LNCaP clone FGC (cell line): ENCODE measurements at regions not wholly inside any gene's neighbourhood (a gene's known extent, or its start where the extent isn't known, plus 50 kb on each side); places are given as distances from the start of the nearest gene placed in this dataset.
A peak's percentile ranks its signal among the peaks of the same experiment; 100 is the strongest.

ENCODE experiments used
- DNase-seq: peaks from one replicate; pipeline ENCODE4 v3.0.0-alpha.2; 2011; ENCODE audit warnings: low read depth
- H3K4me3 ChIP-seq: 2 replicates; pipeline ENCODE4 v1.5.1; 2011; ENCODE audit warnings: mild to moderate bottlenecking, low read depth, low read length, control low read depth
- TF ChIP-seq, protein P1 (sequence below): IDR thresholded peaks from 2 replicates; pipeline ENCODE4 v1.5.1; 2012; ENCODE audit warnings: mild to moderate bottlenecking; ENCODE audit not compliant: control insufficient read depth, insufficient read depth; ENCODE audit errors: extremely low read depth

DNA sequence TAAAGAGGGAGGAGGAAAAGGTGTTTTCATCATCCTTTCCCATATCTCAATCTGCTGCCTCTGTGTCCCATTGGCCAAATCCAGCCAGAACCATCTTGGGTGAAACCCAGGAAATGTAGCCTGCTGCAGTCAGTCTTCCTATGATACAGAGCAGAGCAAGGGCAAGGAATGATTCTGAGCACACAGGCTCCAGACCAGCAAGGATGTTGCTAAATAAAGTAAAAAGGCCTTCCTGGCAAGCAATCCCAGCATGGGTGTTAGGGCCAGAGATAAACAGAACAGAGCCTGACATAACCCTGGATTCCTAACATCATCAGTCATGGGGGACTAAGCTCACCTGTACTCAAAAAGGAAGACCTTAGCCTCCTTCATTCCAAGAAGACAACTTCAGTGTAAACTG, 90.7 kb upstream of the AGTR1 start:
- H3K4me3 ChIP-seq: no peak overlapping the region
- TF ChIP-seq, protein P1, sequence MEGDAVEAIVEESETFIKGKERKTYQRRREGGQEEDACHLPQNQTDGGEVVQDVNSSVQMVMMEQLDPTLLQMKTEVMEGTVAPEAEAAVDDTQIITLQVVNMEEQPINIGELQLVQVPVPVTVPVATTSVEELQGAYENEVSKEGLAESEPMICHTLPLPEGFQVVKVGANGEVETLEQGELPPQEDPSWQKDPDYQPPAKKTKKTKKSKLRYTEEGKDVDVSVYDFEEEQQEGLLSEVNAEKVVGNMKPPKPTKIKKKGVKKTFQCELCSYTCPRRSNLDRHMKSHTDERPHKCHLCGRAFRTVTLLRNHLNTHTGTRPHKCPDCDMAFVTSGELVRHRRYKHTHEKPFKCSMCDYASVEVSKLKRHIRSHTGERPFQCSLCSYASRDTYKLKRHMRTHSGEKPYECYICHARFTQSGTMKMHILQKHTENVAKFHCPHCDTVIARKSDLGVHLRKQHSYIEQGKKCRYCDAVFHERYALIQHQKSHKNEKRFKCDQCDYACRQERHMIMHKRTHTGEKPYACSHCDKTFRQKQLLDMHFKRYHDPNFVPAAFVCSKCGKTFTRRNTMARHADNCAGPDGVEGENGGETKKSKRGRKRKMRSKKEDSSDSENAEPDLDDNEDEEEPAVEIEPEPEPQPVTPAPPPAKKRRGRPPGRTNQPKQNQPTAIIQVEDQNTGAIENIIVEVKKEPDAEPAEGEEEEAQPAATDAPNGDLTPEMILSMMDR: no peak
- no peak for DNase-seq

DNA sequence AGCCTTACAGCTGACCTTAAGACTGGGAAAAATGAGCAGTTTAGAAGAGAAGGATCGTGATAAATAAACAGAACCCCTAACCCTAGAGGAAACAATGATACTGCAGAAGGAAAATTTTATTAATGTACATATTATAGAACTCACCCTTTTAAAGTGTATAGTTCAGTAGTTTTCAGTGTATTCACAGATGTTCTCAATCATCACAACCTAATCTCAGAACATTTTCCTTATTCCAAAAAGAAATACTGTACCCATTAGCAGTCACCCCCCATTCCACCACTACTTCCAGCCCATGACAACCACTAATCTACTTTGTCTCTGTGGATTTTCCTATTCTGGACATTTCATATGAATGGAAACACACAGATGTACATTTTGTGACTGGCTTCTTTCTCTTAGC, 90.2 kb upstream of the AGTR1 start:
- TF ChIP-seq, protein P1: no peak
- no peak overlapping the region for H3K4me3 ChIP-seq
- no peak for DNase-seq

DNA sequence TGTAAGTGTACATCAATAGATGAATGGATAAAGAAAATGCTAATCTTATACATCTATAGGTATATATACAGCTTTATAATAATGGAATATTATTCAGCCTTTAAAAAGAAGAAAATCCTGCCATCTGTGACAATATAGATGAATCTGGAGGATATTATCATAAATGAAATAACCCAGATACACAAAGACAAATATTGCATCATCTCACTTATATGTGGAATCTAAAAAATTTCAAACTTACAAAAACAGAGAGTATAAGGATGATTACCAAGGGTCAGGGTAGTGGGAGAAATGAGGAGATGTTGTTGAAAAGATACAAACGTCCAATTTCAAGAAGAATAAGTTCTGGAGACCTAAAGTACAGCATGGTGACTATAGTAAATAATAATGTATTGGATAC, 85.4 kb upstream of the AGTR1 start:
- no peak overlapping the region for H3K4me3 ChIP-seq
- TF ChIP-seq, protein P1: no peak
- DNase-seq: no peak

DNA sequence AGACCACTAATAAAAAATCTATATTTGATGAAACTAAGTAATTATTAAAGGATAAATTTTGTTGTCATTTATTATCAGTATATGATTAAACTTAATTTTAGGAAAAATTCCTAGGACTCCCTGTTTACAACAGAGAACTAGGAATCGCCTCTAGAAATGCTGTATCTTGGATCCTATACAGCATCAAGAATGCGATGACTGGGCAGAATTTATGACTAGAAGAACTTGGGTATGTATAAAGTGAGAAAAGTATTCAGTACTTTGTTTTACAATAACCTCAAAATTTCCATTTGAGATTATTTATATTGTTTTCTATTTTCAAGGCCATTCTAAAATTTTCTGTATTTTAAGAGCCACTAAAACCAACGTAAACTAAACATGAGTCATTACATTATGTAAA, 82.3 kb upstream of the AGTR1 start:
- H3K4me3 ChIP-seq: no peak overlapping the region
- DNase-seq: no peak
- TF ChIP-seq, protein P1: no peak

DNA sequence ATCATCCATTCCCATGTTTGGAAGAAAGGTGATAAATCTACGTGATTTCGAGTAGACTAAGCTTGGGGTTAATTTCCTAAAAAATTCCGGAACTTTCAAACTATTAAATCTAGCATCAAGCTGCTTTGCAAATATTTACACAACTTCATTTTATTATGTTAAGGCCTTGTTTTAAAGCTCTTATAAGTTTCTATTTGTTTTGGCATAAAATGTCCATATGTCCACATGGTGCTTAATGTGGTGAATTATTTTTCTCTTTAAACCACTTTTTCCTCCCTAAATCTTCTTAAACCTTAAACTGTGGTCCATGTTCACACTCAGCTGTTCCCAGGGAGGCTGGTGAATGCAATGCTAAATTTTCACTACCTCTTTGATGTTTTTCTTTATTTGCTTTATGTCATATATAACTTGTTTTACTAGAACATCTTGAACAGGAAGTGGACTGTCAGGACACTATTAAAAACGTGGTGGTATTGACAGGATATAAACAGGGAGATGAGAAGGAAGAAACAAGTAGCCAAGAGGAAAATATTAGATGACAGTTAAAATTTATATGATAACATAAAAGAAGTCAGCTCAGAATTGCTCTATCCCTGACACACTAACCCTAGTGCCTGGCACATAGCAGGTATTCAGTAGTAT, 72.5 kb upstream of the AGTR1 start:
- DNase-seq: peak; percentile 99
- H3K4me3 ChIP-seq: no peak overlapping the region
- TF ChIP-seq, protein P1: no peak

DNA sequence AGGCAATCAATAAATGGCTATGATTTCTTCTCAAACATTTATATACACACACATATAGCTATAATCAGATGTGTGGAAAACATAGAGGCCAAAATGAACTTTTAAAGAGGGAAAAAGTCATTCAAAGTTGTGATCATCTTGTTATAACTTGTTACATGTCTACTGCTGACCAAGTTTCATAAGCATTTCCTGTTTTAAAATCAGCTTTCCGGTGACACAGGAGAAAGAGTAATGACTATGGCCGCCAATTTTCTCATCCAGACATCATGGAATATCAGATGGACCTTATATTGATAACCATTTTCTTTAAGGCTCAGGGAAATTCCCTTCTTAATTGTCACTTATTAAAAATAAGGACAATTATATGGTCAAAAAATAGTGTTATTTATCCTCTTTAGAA, 71.7 kb upstream of the AGTR1 start:
- no peak for DNase-seq
- H3K4me3 ChIP-seq: no peak overlapping the region
- TF ChIP-seq, protein P1: no peak

DNA sequence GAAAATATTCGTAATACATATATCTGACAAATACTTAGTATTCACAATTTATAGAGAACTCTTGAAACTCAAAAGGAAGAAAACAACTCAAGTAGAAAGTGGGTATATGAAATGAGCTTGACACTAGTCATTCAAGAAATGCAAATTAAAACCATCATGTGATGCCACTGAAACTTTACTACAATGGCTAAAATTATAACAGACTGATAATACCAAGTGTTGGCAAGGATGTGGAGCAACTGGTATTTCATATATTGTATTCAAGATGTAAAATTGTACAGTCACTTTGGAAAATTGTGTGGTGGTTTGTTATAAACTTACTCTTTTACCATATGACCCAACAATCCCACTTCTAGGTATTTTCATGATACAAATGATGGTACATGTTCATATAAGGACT, 68.7 kb upstream of the AGTR1 start:
- TF ChIP-seq, protein P1: no peak

More for the DNA sequence above, 68.7 kb upstream of the AGTR1 start:
- H3K4me3 ChIP-seq: no peak overlapping the region
- DNase-seq: no peak
